ENCODE measurements at regions not wholly inside any gene's neighbourhood (a gene's known extent, or its start where the extent isn't known, plus 50 kb on each side); places are given as distances from the start of the nearest gene placed in this dataset.

- Histone ChIP-seq H3K27me3 (ENCODE audit: control insufficient read depth, insufficient read depth, low read length) (no peaks in the 10 kb centered on the region), H3K36me3 (ENCODE audit: control insufficient read depth, insufficient read depth, low read length) (no peaks in the 10 kb centered on the region), H3K9me3 (ENCODE audit: control insufficient read depth, insufficient read depth, low read depth, low read length) (no peaks in the 10 kb centered on the region), H3K4me1 (ENCODE audit: control insufficient read depth, insufficient read depth, low read length) (peaks cover 8% of the 10 kb centered on the region), H3K4me3 (ENCODE audit: low read depth, low read length) (no peak overlapping the region), H3K27ac (ENCODE audit: low read depth, low read length) (no peak overlapping the region), H3K9ac (ENCODE audit: low read length) (no peak overlapping the region)
Observed at GRCh38 chr1:90407737-90408136, 309.4 kb downstream of the BARHL2 start.

- no peak overlapping the region for H3K9ac ChIP-seq (ENCODE audit: low read length)
- no peak overlapping the region for H3K4me3 ChIP-seq (ENCODE audit: low read depth, low read length)
- no peaks in the 10 kb centered on the region for H3K27me3 ChIP-seq (ENCODE audit: control insufficient read depth, insufficient read depth, low read length)
- no peak overlapping the region for H3K27ac ChIP-seq (ENCODE audit: low read depth, low read length)
- peaks cover 11% of the 10 kb centered on the region for H3K4me1 ChIP-seq (ENCODE audit: control insufficient read depth, insufficient read depth, low read length)
- no peaks in the 10 kb centered on the region for H3K9me3 ChIP-seq (ENCODE audit: control insufficient read depth, insufficient read depth, low read depth, low read length)
- H3K36me3 ChIP-seq (ENCODE audit: control insufficient read depth, insufficient read depth, low read length) = no peaks in the 10 kb centered on the region
Observed at GRCh38 chr1:90405726-90406125, 311.4 kb downstream of the BARHL2 start.

- no peak overlapping the region for H3K9ac ChIP-seq (ENCODE audit: low read length)
- no peaks in the 10 kb centered on the region for H3K36me3 ChIP-seq (ENCODE audit: control insufficient read depth, insufficient read depth, low read length)
- H3K27me3 ChIP-seq (ENCODE audit: control insufficient read depth, insufficient read depth, low read length) = no peaks in the 10 kb centered on the region
- H3K9me3 ChIP-seq (ENCODE audit: control insufficient read depth, insufficient read depth, low read depth, low read length) = no peaks in the 10 kb centered on the region
- H3K27ac ChIP-seq (ENCODE audit: low read depth, low read length) = no peak overlapping the region; the same call in 1 of the 2 replicates
- H3K4me1 ChIP-seq (ENCODE audit: control insufficient read depth, insufficient read depth, low read length) = peaks cover 11% of the 10 kb centered on the region
- no peak overlapping the region for H3K4me3 ChIP-seq (ENCODE audit: low read depth, low read length)
Observed at GRCh38 chr1:90402893-90403849, 313.9 kb downstream of the BARHL2 start.

- H3K27ac ChIP-seq (ENCODE audit: low read depth, low read length) = no peak overlapping the region
- H3K27me3 ChIP-seq (ENCODE audit: control insufficient read depth, insufficient read depth, low read length) = no peaks in the 10 kb centered on the region
- H3K4me1 ChIP-seq (ENCODE audit: control insufficient read depth, insufficient read depth, low read length) = peaks cover 11% of the 10 kb centered on the region
- no peaks in the 10 kb centered on the region for H3K9me3 ChIP-seq (ENCODE audit: control insufficient read depth, insufficient read depth, low read depth, low read length)
- no peaks in the 10 kb centered on the region for H3K36me3 ChIP-seq (ENCODE audit: control insufficient read depth, insufficient read depth, low read length)
- no peak overlapping the region for H3K9ac ChIP-seq (ENCODE audit: low read length)
- no peak overlapping the region for H3K4me3 ChIP-seq (ENCODE audit: low read depth, low read length)
Observed at GRCh38 chr1:90400131-90400530, 317.0 kb downstream of the BARHL2 start.

- Histone ChIP-seq H3K4me3 (ENCODE audit: low read depth, low read length) (no peak overlapping the region), H3K9me3 (ENCODE audit: control insufficient read depth, insufficient read depth, low read depth, low read length) (no peaks in the 10 kb centered on the region), H3K36me3 (ENCODE audit: control insufficient read depth, insufficient read depth, low read length) (no peaks in the 10 kb centered on the region), H3K4me1 (ENCODE audit: control insufficient read depth, insufficient read depth, low read length) (no peaks in the 10 kb centered on the region), H3K27me3 (ENCODE audit: control insufficient read depth, insufficient read depth, low read length) (no peaks in the 10 kb centered on the region), H3K27ac (ENCODE audit: low read depth, low read length) (no peak overlapping the region), H3K9ac (ENCODE audit: low read length) (no peak overlapping the region)
Observed at GRCh38 chr1:90396917-90397316, 320.2 kb downstream of the BARHL2 start.

- H3K27me3 ChIP-seq (ENCODE audit: control insufficient read depth, insufficient read depth, low read length) = no peaks in the 10 kb centered on the region
- H3K36me3 ChIP-seq (ENCODE audit: control insufficient read depth, insufficient read depth, low read length) = no peaks in the 10 kb centered on the region
- H3K27ac ChIP-seq (ENCODE audit: low read depth, low read length) = no peak overlapping the region
- no peak overlapping the region for H3K4me3 ChIP-seq (ENCODE audit: low read depth, low read length)
- no peaks in the 10 kb centered on the region for H3K4me1 ChIP-seq (ENCODE audit: control insufficient read depth, insufficient read depth, low read length)
- H3K9ac ChIP-seq (ENCODE audit: low read length) = no peak overlapping the region
- H3K9me3 ChIP-seq (ENCODE audit: control insufficient read depth, insufficient read depth, low read depth, low read length) = no peaks in the 10 kb centered on the region
Observed at GRCh38 chr1:90394247-90394646, 322.9 kb downstream of the BARHL2 start.

- Histone ChIP-seq H3K27me3 (ENCODE audit: control insufficient read depth, insufficient read depth, low read length) (no peaks in the 10 kb centered on the region), H3K9me3 (ENCODE audit: control insufficient read depth, insufficient read depth, low read depth, low read length) (no peaks in the 10 kb centered on the region), H3K9ac (ENCODE audit: low read length) (no peak overlapping the region), H3K36me3 (ENCODE audit: control insufficient read depth, insufficient read depth, low read length) (no peaks in the 10 kb centered on the region), H3K27ac (ENCODE audit: low read depth, low read length) (no peak overlapping the region), H3K4me3 (ENCODE audit: low read depth, low read length) (no peak overlapping the region), H3K4me1 (ENCODE audit: control insufficient read depth, insufficient read depth, low read length) (no peaks in the 10 kb centered on the region)
Observed at GRCh38 chr1:90393025-90393424, 324.1 kb downstream of the BARHL2 start.

- Histone ChIP-seq H3K36me3 (ENCODE audit: control insufficient read depth, insufficient read depth, low read length) (no peaks in the 10 kb centered on the region), H3K9ac (ENCODE audit: low read length) (no peak overlapping the region), H3K27me3 (ENCODE audit: control insufficient read depth, insufficient read depth, low read length) (no peaks in the 10 kb centered on the region), H3K4me1 (ENCODE audit: control insufficient read depth, insufficient read depth, low read length) (no peaks in the 10 kb centered on the region), H3K4me3 (ENCODE audit: low read depth, low read length) (no peak overlapping the region), H3K27ac (ENCODE audit: low read depth, low read length) (no peak overlapping the region), H3K9me3 (ENCODE audit: control insufficient read depth, insufficient read depth, low read depth, low read length) (no peaks in the 10 kb centered on the region)
Observed at GRCh38 chr1:90391126-90391525, 326.0 kb downstream of the BARHL2 start.

- H3K27me3 ChIP-seq (ENCODE audit: control insufficient read depth, insufficient read depth, low read length) = no peaks in the 10 kb centered on the region
- no peaks in the 10 kb centered on the region for H3K36me3 ChIP-seq (ENCODE audit: control insufficient read depth, insufficient read depth, low read length)
- H3K9ac ChIP-seq (ENCODE audit: low read length) = no peak overlapping the region
- no peaks in the 10 kb centered on the region for H3K4me1 ChIP-seq (ENCODE audit: control insufficient read depth, insufficient read depth, low read length)
- H3K9me3 ChIP-seq (ENCODE audit: control insufficient read depth, insufficient read depth, low read depth, low read length) = no peaks in the 10 kb centered on the region
- H3K27ac ChIP-seq (ENCODE audit: low read depth, low read length) = no peak overlapping the region
- no peak overlapping the region for H3K4me3 ChIP-seq (ENCODE audit: low read depth, low read length)
Observed at GRCh38 chr1:90387805-90388204, 329.3 kb downstream of the BARHL2 start.

- no peaks in the 10 kb centered on the region for H3K36me3 ChIP-seq (ENCODE audit: control insufficient read depth, insufficient read depth, low read length)
- peaks cover 3% of the 10 kb centered on the region; the same call in 1 of the 2 replicates for H3K4me1 ChIP-seq (ENCODE audit: control insufficient read depth, insufficient read depth, low read length)
- H3K4me3 ChIP-seq (ENCODE audit: low read depth, low read length) = no peak overlapping the region
- no peak overlapping the region for H3K9ac ChIP-seq (ENCODE audit: low read length)
- H3K9me3 ChIP-seq (ENCODE audit: control insufficient read depth, insufficient read depth, low read depth, low read length) = no peaks in the 10 kb centered on the region
- no peak overlapping the region for H3K27ac ChIP-seq (ENCODE audit: low read depth, low read length)
- no peaks in the 10 kb centered on the region for H3K27me3 ChIP-seq (ENCODE audit: control insufficient read depth, insufficient read depth, low read length)
Observed at GRCh38 chr1:90386899-90387720, 330.0 kb downstream of the BARHL2 start.

- Histone ChIP-seq H3K36me3 (ENCODE audit: control insufficient read depth, insufficient read depth, low read length) (no peaks in the 10 kb centered on the region), H3K9ac (ENCODE audit: low read length) (no peak overlapping the region), H3K27me3 (ENCODE audit: control insufficient read depth, insufficient read depth, low read length) (no peaks in the 10 kb centered on the region), H3K9me3 (ENCODE audit: control insufficient read depth, insufficient read depth, low read depth, low read length) (no peaks in the 10 kb centered on the region), H3K4me1 (ENCODE audit: control insufficient read depth, insufficient read depth, low read length) (peaks cover 3% of the 10 kb centered on the region; the same call in 1 of the 2 replicates), H3K4me3 (ENCODE audit: low read depth, low read length) (no peak overlapping the region), H3K27ac (ENCODE audit: low read depth, low read length) (no peak overlapping the region)
Observed at GRCh38 chr1:90384193-90384592, 332.9 kb downstream of the BARHL2 start.
